Epithelial cell of proximal tubule (primary cell): ENCODE measurements at regions not wholly inside any gene's neighbourhood (a gene's known extent, or its start where the extent isn't known, plus 50 kb on each side); places are given as distances from the start of the nearest gene placed in this dataset.
A peak's percentile ranks its signal among the peaks of the same experiment; 100 is the strongest.

Experiments
- DNase-seq: peaks from one replicate; pipeline ENCODE4 v3.0.0-alpha.2; 2011; ENCODE audit warnings: low read depth
- H3K4me3 ChIP-seq: 2 replicates; pipeline ENCODE4 v1.5.1; 2011; ENCODE audit warnings: low read depth, mild to moderate bottlenecking, low read length
- CTCF ChIP-seq: conservative IDR thresholded peaks from 2 replicates; pipeline ENCODE4 v1.5.1; 2012; ENCODE audit warnings: low read depth, mild to moderate bottlenecking, low read length

- no peak for DNase-seq
- TF ChIP-seq CTCF, result no peak
- H3K4me3 ChIP-seq, result no peak overlapping the region
Observed at GRCh38 chr16:74232806-74233465, 63.7 kb upstream of the PSMD7 start.

GRCh38 chr16:74230126-74230525, 66.5 kb upstream of the PSMD7 start:
- no peak for TF ChIP-seq CTCF
- no peak for DNase-seq
- no peak overlapping the region for H3K4me3 ChIP-seq

GRCh38 chr16:74226338-74226954, 70.2 kb upstream of the PSMD7 start:
- TF ChIP-seq CTCF, result peak; percentile 46
- no peak for DNase-seq
- no peak overlapping the region for H3K4me3 ChIP-seq

- peak; percentile 7 for DNase-seq
- no peak for TF ChIP-seq CTCF
- H3K4me3 ChIP-seq, result no peak overlapping the region
Observed at GRCh38 chr16:74224828-74225612, 71.6 kb upstream of the PSMD7 start.

- no peak for DNase-seq
- H3K4me3 ChIP-seq, result no peak overlapping the region
- TF ChIP-seq CTCF, result no peak
Observed at GRCh38 chr16:74221828-74222227, 74.8 kb upstream of the PSMD7 start.

- no peak for DNase-seq
- no peak overlapping the region for H3K4me3 ChIP-seq
- TF ChIP-seq CTCF, result no peak
Observed at GRCh38 chr16:74219706-74220105, 76.9 kb upstream of the PSMD7 start.
